ENCODE measurements at regions not wholly inside any gene's neighbourhood (a gene's known extent, or its start where the extent isn't known, plus 50 kb on each side); places are given as distances from the start of the nearest gene placed in this dataset.
"Not testable (repeated sequence)": the region's sequence is repeated elsewhere in the genome, so short reads cannot be mapped to it uniquely, and the experiment has no call there.

- no peak for DNase-seq (ENCODE audit: low read depth, low spot score)
Measured at GRCh38 chr21:22258821-22259220, 1260.6 kb downstream of the NCAM2 start.

GRCh38 chr21:22260274-22260673 lies 1262.1 kb downstream of the NCAM2 start:
- no peak for DNase-seq (ENCODE audit: low read depth, low spot score)

- no peak for DNase-seq (ENCODE audit: low read depth, low spot score)
Measured at GRCh38 chr21:22263890-22264289, 1265.7 kb downstream of the NCAM2 start.

GRCh38 chr21:22277341-22277740 lies 1279.1 kb downstream of the NCAM2 start:
- DNase-seq (ENCODE audit: low read depth, low spot score), result no peak

GRCh38 chr21:22278366-22278765 lies 1280.2 kb downstream of the NCAM2 start:
- DNase-seq (ENCODE audit: low read depth, low spot score), result no peak

- no peak for DNase-seq (ENCODE audit: low read depth, low spot score)
Measured at GRCh38 chr21:22280851-22281250, 1282.6 kb downstream of the NCAM2 start.

GRCh38 chr21:22288885-22289499 lies 1290.8 kb downstream of the NCAM2 start:
- no peak for DNase-seq (ENCODE audit: low read depth, low spot score)

GRCh38 chr21:22292144-22292543 lies 1293.9 kb downstream of the NCAM2 start:
- DNase-seq (ENCODE audit: low read depth, low spot score), result no peak

GRCh38 chr21:22297575-22297974 lies 1299.4 kb downstream of the NCAM2 start:
- no peak for DNase-seq (ENCODE audit: low read depth, low spot score)

GRCh38 chr21:22311741-22312462 lies 1313.7 kb downstream of the NCAM2 start:
- DNase-seq (ENCODE audit: low read depth, low spot score), result no peak

GRCh38 chr21:22314963-22315362 lies 1316.8 kb downstream of the NCAM2 start:
- DNase-seq (ENCODE audit: low read depth, low spot score), result no peak

- DNase-seq (ENCODE audit: low read depth, low spot score), result no peak
Measured at GRCh38 chr21:22319435-22319834, 1321.2 kb downstream of the NCAM2 start.

- no peak for DNase-seq (ENCODE audit: low read depth, low spot score)
Measured at GRCh38 chr21:22342889-22343288, 1344.7 kb downstream of the NCAM2 start.

GRCh38 chr21:22343303-22343702 lies 1345.1 kb downstream of the NCAM2 start:
- DNase-seq (ENCODE audit: low read depth, low spot score), result no peak

- no peak for DNase-seq (ENCODE audit: low read depth, low spot score)
Measured at GRCh38 chr21:22343721-22344120, 1345.5 kb downstream of the NCAM2 start.

- DNase-seq (ENCODE audit: low read depth, low spot score), result no peak
Measured at GRCh38 chr21:22345624-22346023, 1347.4 kb downstream of the NCAM2 start.

GRCh38 chr21:22346576-22346975 lies 1348.4 kb downstream of the NCAM2 start:
- no peak for DNase-seq (ENCODE audit: low read depth, low spot score)

GRCh38 chr21:22351076-22351475 lies 1352.9 kb downstream of the NCAM2 start:
- no peak for DNase-seq (ENCODE audit: low read depth, low spot score)

- no peak for DNase-seq (ENCODE audit: low read depth, low spot score)
Measured at GRCh38 chr21:22352088-22352487, 1353.9 kb downstream of the NCAM2 start.

GRCh38 chr21:22355949-22356348 lies 1357.7 kb downstream of the NCAM2 start:
- DNase-seq (ENCODE audit: low read depth, low spot score), result no peak

GRCh38 chr21:22356663-22357062 lies 1358.5 kb downstream of the NCAM2 start:
- DNase-seq (ENCODE audit: low read depth, low spot score), result no peak

- DNase-seq (ENCODE audit: low read depth, low spot score), result not testable (repeated sequence)
Measured at GRCh38 chr21:22359599-22359998, 1361.4 kb downstream of the NCAM2 start.

GRCh38 chr21:22363504-22363903 lies 1365.3 kb downstream of the NCAM2 start:
- DNase-seq (ENCODE audit: low read depth, low spot score), result no peak
